ENCODE measurements at regions not wholly inside any gene's neighbourhood (a gene's known extent, or its start where the extent isn't known, plus 50 kb on each side); places are given as distances from the start of the nearest gene placed in this dataset.

GRCh38 chr12:105977652-105978051, 161.1 kb downstream of the NUAK1 start:
- intact Hi-C loops (cut with DNase I) = no loop called here
- no peaks in the 10 kb centered on the region for H3K36me3 ChIP-seq (ENCODE audit: control insufficient read depth in 2 of 3, insufficient read depth in 3 of 3, low read length in 3 of 3)
- H3K4me3 ChIP-seq (ENCODE audit: low read length in 3 of 3) = no peak overlapping the region
- peak in 1 of 5 donors; percentile 10 for DNase-seq
- FAIRE-seq = no peak
- H3K9ac ChIP-seq (ENCODE audit: low read length in 3 of 3) = no peak overlapping the region
- no peak for TF ChIP-seq CTCF (IDR thresholded peaks at IDR 0.05; ENCODE audit: borderline replicate concordance, extremely low read depth, insufficient read depth)
- H3K4me1 ChIP-seq (ENCODE audit: control insufficient read depth in 2 of 3, insufficient read depth in 2 of 3, low read depth in 1 of 3, low read length in 3 of 3) = peaks cover 0 to 4% (median 0%) of the 10 kb centered on the region in 3 donors
- H3K9me3 ChIP-seq (ENCODE audit: control insufficient read depth in 2 of 3, insufficient read depth in 1 of 3, low read length in 3 of 3) = no peaks in the 10 kb centered on the region
- no peak overlapping the region for H3K27ac ChIP-seq (ENCODE audit: low read depth in 2 of 2, low read length in 2 of 2)
- H3K27me3 ChIP-seq (ENCODE audit: control insufficient read depth, insufficient read depth, low read length) = no peaks in the 10 kb centered on the region

- Histone ChIP-seq H3K4me3 (ENCODE audit: low read length in 3 of 3) (no peak overlapping the region), H3K27me3 (ENCODE audit: control insufficient read depth, insufficient read depth, low read length) (no peaks in the 10 kb centered on the region), H3K36me3 (ENCODE audit: control insufficient read depth in 2 of 3, insufficient read depth in 3 of 3, low read length in 3 of 3) (no peaks in the 10 kb centered on the region), H3K9me3 (ENCODE audit: control insufficient read depth in 2 of 3, insufficient read depth in 1 of 3, low read length in 3 of 3) (no peaks in the 10 kb centered on the region), H3K4me1 (ENCODE audit: control insufficient read depth in 2 of 3, insufficient read depth in 2 of 3, low read depth in 1 of 3, low read length in 3 of 3) (peaks cover 0 to 4% (median 0%) of the 10 kb centered on the region in 3 donors), H3K9ac (ENCODE audit: low read length in 3 of 3) (no peak overlapping the region), H3K27ac (ENCODE audit: low read depth in 2 of 2, low read length in 2 of 2) (no peak overlapping the region)
- DNase-seq = peak in 4 of 5 donors; percentile 33 to 58 (median 45)
- no peak for TF ChIP-seq CTCF (IDR thresholded peaks at IDR 0.05; ENCODE audit: borderline replicate concordance, extremely low read depth, insufficient read depth)
- FAIRE-seq = no peak
- intact Hi-C loops (cut with DNase I) = no loop called here
These were observed 160.5 kb downstream of the NUAK1 start for GRCh38 chr12:105978276-105978675.

- TF ChIP-seq CTCF (IDR thresholded peaks at IDR 0.05; ENCODE audit: borderline replicate concordance, extremely low read depth, insufficient read depth) = no peak
- Histone ChIP-seq H3K9me3 (ENCODE audit: control insufficient read depth in 2 of 3, insufficient read depth in 1 of 3, low read length in 3 of 3) (no peaks in the 10 kb centered on the region), H3K9ac (ENCODE audit: low read length in 3 of 3) (no peak overlapping the region), H3K4me3 (ENCODE audit: low read length in 3 of 3) (no peak overlapping the region), H3K27ac (ENCODE audit: low read depth in 2 of 2, low read length in 2 of 2) (no peak overlapping the region), H3K4me1 (ENCODE audit: control insufficient read depth in 2 of 3, insufficient read depth in 2 of 3, low read depth in 1 of 3, low read length in 3 of 3) (peaks cover 0 to 4% (median 0%) of the 10 kb centered on the region in 3 donors), H3K27me3 (ENCODE audit: control insufficient read depth, insufficient read depth, low read length) (no peaks in the 10 kb centered on the region), H3K36me3 (ENCODE audit: control insufficient read depth in 2 of 3, insufficient read depth in 3 of 3, low read length in 3 of 3) (no peaks in the 10 kb centered on the region)
- FAIRE-seq (no peak), DNase-seq (no peak)
- intact Hi-C loops (cut with DNase I) = no loop called here
These were observed 160.1 kb downstream of the NUAK1 start for GRCh38 chr12:105978686-105979085.

- FAIRE-seq = no peak
- Histone ChIP-seq H3K36me3 (ENCODE audit: control insufficient read depth in 2 of 3, insufficient read depth in 3 of 3, low read length in 3 of 3) (no peaks in the 10 kb centered on the region), H3K27ac (ENCODE audit: low read depth in 2 of 2, low read length in 2 of 2) (no peak overlapping the region), H3K9ac (ENCODE audit: low read length in 3 of 3) (no peak overlapping the region), H3K9me3 (ENCODE audit: control insufficient read depth in 2 of 3, insufficient read depth in 1 of 3, low read length in 3 of 3) (no peaks in the 10 kb centered on the region), H3K4me1 (ENCODE audit: control insufficient read depth in 2 of 3, insufficient read depth in 2 of 3, low read depth in 1 of 3, low read length in 3 of 3) (peaks cover 0 to 4% (median 0%) of the 10 kb centered on the region in 3 donors), H3K4me3 (ENCODE audit: low read length in 3 of 3) (no peak overlapping the region), H3K27me3 (ENCODE audit: control insufficient read depth, insufficient read depth, low read length) (no peaks in the 10 kb centered on the region)
- intact Hi-C loops (cut with DNase I) = no loop called here
- no peak for DNase-seq
- no peak for TF ChIP-seq CTCF (IDR thresholded peaks at IDR 0.05; ENCODE audit: borderline replicate concordance, extremely low read depth, insufficient read depth)
These were observed 158.7 kb downstream of the NUAK1 start for GRCh38 chr12:105980085-105980484.

Data from kidney (tissue), 13 donors.